Cardiac muscle cell (in vitro differentiated cells and primary cell): ENCODE measurements at regions not wholly inside any gene's neighbourhood (a gene's known extent, or its start where the extent isn't known, plus 50 kb on each side); places are given as distances from the start of the nearest gene placed in this dataset.

Source experiments
- DNase-seq, 2 donors: peaks; one replicate each; pipeline versions ENCODE4 v3.0.0 to v3.0.0-alpha.2; 2010 to 2017; ENCODE audit warnings: low read depth in 1 of 2, low spot score in 1 of 2
- H3K27ac ChIP-seq: fragments of 200-600 bp; sonication (generic); 2 replicates; pipeline ENCODE4 v1.5.1; 2016
- H3K27me3 ChIP-seq: fragments of 200-600 bp; sonication (generic); 2 replicates; pipeline ENCODE4 v1.6.0; 2016; ENCODE audit warnings: control low read depth
- H3K36me3 ChIP-seq: fragments of 200-600 bp; sonication (generic); 2 replicates; pipeline ENCODE4 v1.5.1; 2016; ENCODE audit warnings: control low read depth
- H3K4me1 ChIP-seq: fragments of 200-600 bp; sonication (generic); 2 replicates; pipeline ENCODE4 v1.8.1; 2017; ENCODE audit warnings: low read depth, mild to moderate bottlenecking, mixed run types
- H3K4me3 ChIP-seq: fragments of 200-600 bp; sonication (generic); 2 replicates; pipeline ENCODE4 v1.5.1; 2016; ENCODE audit warnings: mild to moderate bottlenecking
- H3K9me3 ChIP-seq: fragments of 200-600 bp; sonication (generic); 2 replicates; pipeline ENCODE4 v1.5.1; 2017; ENCODE audit warnings: low read depth, mild to moderate bottlenecking, control low read depth
- TF ChIP-seq, protein P1 (sequence below): IDR thresholded peaks from 2 replicates; pipeline ENCODE4 v1.5.1; 2012; ENCODE audit warnings: low read depth, mild to moderate bottlenecking, low read length

DNA sequence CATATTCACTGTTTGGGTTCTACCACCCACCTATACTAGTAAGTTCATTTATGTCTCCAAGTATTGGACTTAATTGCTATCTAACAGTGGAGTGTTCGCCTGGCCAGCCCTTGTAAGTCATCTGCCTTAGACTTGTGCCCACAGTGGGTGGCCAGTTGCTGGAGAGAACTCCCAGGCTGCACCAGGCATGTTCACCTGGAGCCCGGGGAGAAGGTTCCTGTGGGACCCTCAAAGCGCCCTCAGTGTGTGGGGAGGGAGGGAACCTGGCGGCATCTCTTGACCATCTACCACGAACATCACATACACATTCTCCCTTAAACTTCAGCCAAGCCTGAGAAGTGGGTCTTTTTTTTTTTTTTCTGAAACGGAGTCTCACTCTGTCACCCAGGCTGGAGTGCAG, 138.1 kb downstream of the CPZ start:
- Histone ChIP-seq H3K27ac (no peak overlapping the region), H3K27me3 (no peaks in the 10 kb centered on the region), H3K4me3 (no peak overlapping the region), H3K36me3 (no peaks in the 10 kb centered on the region), H3K4me1 (no peaks in the 10 kb centered on the region), H3K9me3 (no peaks in the 10 kb centered on the region)
- DNase-seq, result no peak
- TF ChIP-seq, protein P1, sequence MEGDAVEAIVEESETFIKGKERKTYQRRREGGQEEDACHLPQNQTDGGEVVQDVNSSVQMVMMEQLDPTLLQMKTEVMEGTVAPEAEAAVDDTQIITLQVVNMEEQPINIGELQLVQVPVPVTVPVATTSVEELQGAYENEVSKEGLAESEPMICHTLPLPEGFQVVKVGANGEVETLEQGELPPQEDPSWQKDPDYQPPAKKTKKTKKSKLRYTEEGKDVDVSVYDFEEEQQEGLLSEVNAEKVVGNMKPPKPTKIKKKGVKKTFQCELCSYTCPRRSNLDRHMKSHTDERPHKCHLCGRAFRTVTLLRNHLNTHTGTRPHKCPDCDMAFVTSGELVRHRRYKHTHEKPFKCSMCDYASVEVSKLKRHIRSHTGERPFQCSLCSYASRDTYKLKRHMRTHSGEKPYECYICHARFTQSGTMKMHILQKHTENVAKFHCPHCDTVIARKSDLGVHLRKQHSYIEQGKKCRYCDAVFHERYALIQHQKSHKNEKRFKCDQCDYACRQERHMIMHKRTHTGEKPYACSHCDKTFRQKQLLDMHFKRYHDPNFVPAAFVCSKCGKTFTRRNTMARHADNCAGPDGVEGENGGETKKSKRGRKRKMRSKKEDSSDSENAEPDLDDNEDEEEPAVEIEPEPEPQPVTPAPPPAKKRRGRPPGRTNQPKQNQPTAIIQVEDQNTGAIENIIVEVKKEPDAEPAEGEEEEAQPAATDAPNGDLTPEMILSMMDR, result no peak

DNA sequence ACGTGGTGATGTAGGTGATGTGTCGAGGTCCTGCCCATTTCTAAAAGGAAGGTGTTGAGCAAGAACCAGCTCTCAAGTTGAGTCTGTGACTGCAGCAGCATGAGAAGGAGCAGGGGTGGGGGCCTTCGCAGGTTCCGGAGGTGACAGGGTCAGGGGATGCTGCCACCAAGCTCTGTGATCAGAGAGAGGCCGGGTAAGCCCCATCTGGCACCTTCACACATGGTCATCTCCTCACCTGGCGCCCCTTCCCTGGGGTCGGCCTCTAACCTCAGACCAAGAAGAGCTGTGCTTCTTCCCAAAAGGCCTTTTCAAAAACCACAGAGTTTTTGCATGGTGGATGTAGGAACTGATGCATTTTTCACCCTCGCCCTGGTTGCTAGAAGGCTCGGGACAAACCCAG, 137.6 kb downstream of the CPZ start:
- DNase-seq, result no peak
- H3K4me3 ChIP-seq, result no peak overlapping the region
- no peaks in the 10 kb centered on the region for H3K27me3 ChIP-seq
- H3K27ac ChIP-seq, result no peak overlapping the region
- TF ChIP-seq, protein P1, result no peak
- H3K4me1 ChIP-seq, result no peaks in the 10 kb centered on the region
- H3K9me3 ChIP-seq, result no peaks in the 10 kb centered on the region
- H3K36me3 ChIP-seq, result no peaks in the 10 kb centered on the region

DNA sequence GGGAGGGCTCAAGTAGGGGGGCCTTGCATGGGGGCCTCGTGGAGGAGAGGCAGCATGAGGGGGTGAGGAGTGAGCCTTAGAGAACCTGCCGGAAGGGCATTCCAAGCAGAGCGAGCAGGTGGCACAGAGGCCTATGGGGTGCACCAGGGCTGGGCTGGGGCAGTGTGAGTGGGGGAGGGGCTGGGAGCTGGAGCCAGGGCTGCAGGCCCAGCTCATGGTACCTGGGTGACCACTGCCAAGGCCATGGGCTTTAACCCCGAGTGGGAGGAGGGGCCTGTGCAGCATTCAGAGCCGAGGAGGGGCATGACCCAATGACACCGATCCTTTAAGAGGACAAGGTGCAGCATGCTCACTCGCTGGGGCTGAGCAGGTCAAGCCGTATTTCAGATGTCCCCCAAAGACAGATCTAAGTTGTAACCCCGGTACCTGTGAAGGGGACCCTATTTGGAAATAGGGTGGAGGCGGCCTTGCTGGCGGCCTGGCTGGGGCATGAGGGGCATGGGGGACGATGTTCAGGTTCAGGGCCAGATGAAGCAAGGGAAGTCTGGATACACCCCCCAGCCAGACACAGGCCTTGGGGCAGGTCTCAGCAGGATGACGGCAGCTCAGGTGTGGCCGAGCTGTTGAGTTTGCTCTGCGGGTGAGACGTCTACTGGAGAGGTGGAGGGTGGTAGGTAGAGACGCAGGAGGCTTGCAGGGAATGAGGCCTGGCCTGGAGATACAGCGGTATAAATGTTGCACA, 137.0 kb downstream of the CPZ start:
- H3K9me3 ChIP-seq, result no peaks in the 10 kb centered on the region

DNA sequence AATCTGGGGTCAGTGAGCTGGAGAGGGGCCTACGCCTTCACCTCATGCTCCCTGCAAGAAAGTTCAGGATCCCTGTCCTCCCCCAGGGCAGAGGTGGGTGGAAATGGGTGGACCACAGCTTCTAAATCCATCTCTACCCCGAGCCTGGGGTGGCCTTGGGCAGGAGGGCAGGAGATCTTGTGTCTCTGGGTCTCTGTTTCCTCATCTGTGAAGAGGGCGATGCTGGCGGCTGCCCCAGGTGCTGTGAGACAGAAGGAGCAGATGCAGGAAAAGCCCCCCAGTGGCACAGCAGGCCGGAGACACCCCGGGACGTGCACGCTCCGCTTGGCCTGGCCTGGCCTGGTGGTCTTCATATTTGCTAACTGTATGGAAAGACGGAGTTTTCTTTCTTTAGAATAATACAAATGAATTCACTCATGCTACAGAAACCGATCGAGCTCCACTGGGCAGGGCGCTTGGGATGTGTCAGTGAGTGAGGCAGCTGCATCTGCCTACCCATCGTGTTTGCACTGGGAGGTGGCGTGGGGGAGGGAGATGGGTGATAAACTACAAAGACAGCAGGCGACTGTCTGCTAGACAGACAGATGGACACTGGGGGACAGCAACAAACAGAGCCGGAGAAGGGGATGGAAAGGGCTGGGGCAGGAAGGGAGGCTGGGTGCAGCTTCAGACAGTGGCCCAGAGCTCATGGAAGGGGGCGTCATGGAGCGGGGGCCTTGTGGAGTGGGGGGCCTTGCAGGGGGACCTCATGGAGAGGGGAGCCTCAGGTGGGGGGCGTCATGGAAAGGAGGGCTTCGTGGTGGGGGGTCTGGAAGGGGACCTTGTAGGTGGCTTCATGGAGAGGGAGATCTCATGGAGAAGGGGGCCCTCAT, 136.2 kb downstream of the CPZ start:
- no peak for DNase-seq
- Histone ChIP-seq H3K4me3 (no peak overlapping the region), H3K36me3 (no peaks in the 10 kb centered on the region), H3K9me3 (no peaks in the 10 kb centered on the region), H3K27me3 (peaks cover 3% of the 10 kb centered on the region), H3K4me1 (no peaks in the 10 kb centered on the region), H3K27ac (no peak overlapping the region)
- TF ChIP-seq, protein P1, result no peak

More for the DNA sequence above, 137.0 kb downstream of the CPZ start:
- Histone ChIP-seq H3K4me3 (no peak overlapping the region), H3K36me3 (no peaks in the 10 kb centered on the region), H3K4me1 (no peaks in the 10 kb centered on the region), H3K27me3 (peaks cover 3% of the 10 kb centered on the region), H3K27ac (no peak overlapping the region)
- DNase-seq, result no peak
- TF ChIP-seq, protein P1, result no peak

DNA sequence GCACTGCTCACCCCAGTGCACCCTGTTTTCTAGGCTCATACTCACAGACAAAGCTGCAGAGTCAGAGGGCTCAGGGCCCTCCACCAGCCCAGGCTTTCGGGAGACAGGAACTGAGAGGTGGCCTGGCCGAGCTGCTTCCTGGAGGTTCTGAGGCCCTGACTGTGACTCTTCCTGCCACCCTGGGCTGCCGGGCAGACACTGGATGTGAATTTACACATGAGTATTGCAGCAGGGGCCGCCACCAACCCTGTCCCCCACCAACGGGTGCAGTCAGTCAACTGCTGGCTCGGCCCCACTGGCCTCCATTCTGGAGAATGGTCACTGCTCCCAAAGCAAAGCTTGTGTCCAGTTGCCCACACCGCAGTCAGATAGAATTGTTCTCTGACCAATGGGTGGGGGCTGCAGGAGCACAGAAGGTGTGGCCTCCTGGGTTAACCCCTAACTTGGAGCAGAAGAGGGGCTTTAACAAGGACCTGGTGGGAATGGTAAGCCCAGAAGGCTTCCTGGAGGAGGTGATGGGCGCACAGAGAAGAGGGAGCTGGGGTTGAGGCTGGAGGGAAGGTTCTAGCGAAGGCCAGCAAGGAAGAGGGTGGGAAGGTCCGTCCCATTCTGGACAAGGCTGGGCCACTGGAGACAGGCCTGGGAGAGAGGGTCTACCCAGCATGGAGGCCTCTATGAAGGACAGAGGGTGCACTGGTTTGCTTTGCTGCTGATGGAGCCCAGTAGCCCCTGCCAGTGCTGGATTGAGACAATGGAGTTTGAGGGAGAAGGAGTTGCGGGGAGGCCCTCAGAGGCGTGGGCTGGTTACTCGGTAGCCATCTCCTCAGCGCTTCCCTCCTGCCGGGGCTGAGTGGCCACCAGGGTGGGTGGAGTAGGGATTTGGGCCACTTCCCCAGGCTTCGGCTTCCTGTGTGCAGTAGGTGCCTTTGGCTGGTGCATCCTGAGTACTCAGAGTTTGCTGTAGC, 135.3 kb downstream of the CPZ start:
- Histone ChIP-seq H3K9me3 (no peaks in the 10 kb centered on the region), H3K36me3 (no peaks in the 10 kb centered on the region), H3K27ac (no peak overlapping the region), H3K27me3 (peaks cover 3% of the 10 kb centered on the region), H3K4me1 (no peaks in the 10 kb centered on the region), H3K4me3 (no peak overlapping the region)
- DNase-seq, result no peak
- TF ChIP-seq, protein P1, result no peak
